Cardiac muscle cell (in vitro differentiated cells and primary cell): ENCODE measurements at regions not wholly inside any gene's neighbourhood (a gene's known extent, or its start where the extent isn't known, plus 50 kb on each side); places are given as distances from the start of the nearest gene placed in this dataset.

ENCODE experiments used
- DNase-seq, 2 donors: peaks; one replicate each; pipeline versions ENCODE4 v3.0.0 to v3.0.0-alpha.2; 2010 to 2017; ENCODE audit warnings: low read depth in 1 of 2, low spot score in 1 of 2
- H3K27ac ChIP-seq: fragments of 200-600 bp; sonication (generic); 2 replicates; pipeline ENCODE4 v1.5.1; 2016
- H3K27me3 ChIP-seq: fragments of 200-600 bp; sonication (generic); 2 replicates; pipeline ENCODE4 v1.6.0; 2016; ENCODE audit warnings: control low read depth
- H3K36me3 ChIP-seq: fragments of 200-600 bp; sonication (generic); 2 replicates; pipeline ENCODE4 v1.5.1; 2016; ENCODE audit warnings: control low read depth
- H3K4me1 ChIP-seq: fragments of 200-600 bp; sonication (generic); 2 replicates; pipeline ENCODE4 v1.8.1; 2017; ENCODE audit warnings: low read depth, mild to moderate bottlenecking, mixed run types
- H3K4me3 ChIP-seq: fragments of 200-600 bp; sonication (generic); 2 replicates; pipeline ENCODE4 v1.5.1; 2016; ENCODE audit warnings: mild to moderate bottlenecking
- H3K9me3 ChIP-seq: fragments of 200-600 bp; sonication (generic); 2 replicates; pipeline ENCODE4 v1.5.1; 2017; ENCODE audit warnings: low read depth, mild to moderate bottlenecking, control low read depth
- CTCF ChIP-seq: IDR thresholded peaks from 2 replicates; pipeline ENCODE4 v1.5.1; 2012; ENCODE audit warnings: low read depth, mild to moderate bottlenecking, low read length

- H3K36me3 ChIP-seq = no peaks in the 10 kb centered on the region
- no peaks in the 10 kb centered on the region for H3K27me3 ChIP-seq
- H3K4me1 ChIP-seq = no peaks in the 10 kb centered on the region
- DNase-seq = peak in 1 of 2 donors; percentile 62
- no peak overlapping the region for H3K27ac ChIP-seq
- TF ChIP-seq CTCF = no peak
- no peaks in the 10 kb centered on the region for H3K9me3 ChIP-seq
- H3K4me3 ChIP-seq = no peak overlapping the region
These were observed 162.0 kb upstream of the MGMT start for GRCh38 chr10:129305046-129305445.

- H3K36me3 ChIP-seq = no peaks in the 10 kb centered on the region
- no peaks in the 10 kb centered on the region for H3K4me1 ChIP-seq
- no peak for TF ChIP-seq CTCF
- no peaks in the 10 kb centered on the region for H3K9me3 ChIP-seq
- no peaks in the 10 kb centered on the region for H3K27me3 ChIP-seq
- H3K4me3 ChIP-seq = no peak overlapping the region
- no peak overlapping the region for H3K27ac ChIP-seq
- peak in 1 of 2 donors; percentile 40 for DNase-seq
These were observed 159.9 kb upstream of the MGMT start for GRCh38 chr10:129307141-129307540.

GRCh38 chr10:129308953-129309564 is 158.0 kb upstream of the MGMT start:
- Histone ChIP-seq H3K27me3 (no peaks in the 10 kb centered on the region), H3K4me3 (no peak overlapping the region), H3K36me3 (no peaks in the 10 kb centered on the region), H3K4me1 (no peaks in the 10 kb centered on the region), H3K9me3 (no peaks in the 10 kb centered on the region), H3K27ac (no peak overlapping the region)
- no peak for TF ChIP-seq CTCF
- DNase-seq = no peak

- Histone ChIP-seq H3K27me3 (no peaks in the 10 kb centered on the region), H3K27ac (no peak overlapping the region), H3K4me3 (no peak overlapping the region), H3K4me1 (no peaks in the 10 kb centered on the region), H3K36me3 (no peaks in the 10 kb centered on the region), H3K9me3 (no peaks in the 10 kb centered on the region)
- TF ChIP-seq CTCF = no peak
- DNase-seq = no peak
These were observed 157.5 kb upstream of the MGMT start for GRCh38 chr10:129309565-129309964.

- no peak for TF ChIP-seq CTCF
- DNase-seq = no peak
- Histone ChIP-seq H3K27ac (no peak overlapping the region), H3K4me3 (no peak overlapping the region), H3K36me3 (no peaks in the 10 kb centered on the region), H3K9me3 (no peaks in the 10 kb centered on the region), H3K4me1 (no peaks in the 10 kb centered on the region), H3K27me3 (no peaks in the 10 kb centered on the region)
These were observed 156.2 kb upstream of the MGMT start for GRCh38 chr10:129310881-129311280.
